ENCODE measurements at regions not wholly inside any gene's neighbourhood (a gene's known extent, or its start where the extent isn't known, plus 50 kb on each side); places are given as distances from the start of the nearest gene placed in this dataset.

DNA sequence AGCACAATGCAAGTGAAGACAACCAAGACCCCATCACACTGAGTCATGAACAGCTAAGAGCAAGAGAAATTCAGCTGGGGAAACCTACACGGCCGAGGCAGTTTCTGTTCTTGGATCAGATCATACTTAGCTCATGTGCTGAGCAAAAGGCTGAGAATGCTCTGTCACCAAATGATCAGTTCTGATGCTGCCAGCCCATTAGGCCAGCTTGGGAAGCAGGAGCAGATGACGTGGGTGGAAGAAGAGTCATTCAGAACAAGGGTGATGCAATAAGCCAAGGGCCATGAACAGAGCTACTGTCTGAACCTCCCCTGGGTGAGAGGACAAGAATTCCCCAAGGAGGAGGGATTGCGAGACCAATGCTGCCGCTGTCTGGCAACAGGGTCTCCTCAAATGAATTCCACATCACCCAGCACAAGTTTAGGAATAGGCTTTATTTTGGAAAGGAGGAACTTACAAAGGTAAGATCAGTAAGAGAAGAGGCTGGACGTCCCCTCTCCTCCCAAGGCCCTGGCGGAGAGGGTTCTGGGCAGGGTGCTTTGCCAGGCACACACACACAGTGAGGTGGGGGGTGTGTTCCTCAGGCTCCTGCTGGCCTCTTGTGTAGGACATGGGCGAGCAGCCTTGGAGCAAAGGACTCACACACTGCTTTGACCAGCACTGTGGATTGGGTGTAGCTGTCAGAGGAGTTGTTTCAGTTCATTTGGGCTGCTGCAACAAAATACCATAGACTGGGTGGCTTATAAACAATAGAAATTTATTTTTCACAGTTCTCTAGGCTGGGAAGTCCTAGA lies 65.6 kb upstream of the CTXND1 start:
- Histone ChIP-seq H3K9me3 (ENCODE audit: control insufficient read depth, insufficient read depth, low read length) (no peaks in the 10 kb centered on the region), H3K4me3 (ENCODE audit: low read depth, low read length) (no peak overlapping the region), H3K27ac (ENCODE audit: low read depth, low read length) (peak overlapping the region; percentile 42), H3K27me3 (ENCODE audit: control insufficient read depth, insufficient read depth, low read length) (no peaks in the 10 kb centered on the region)
- TF ChIP-seq, protein P1, sequence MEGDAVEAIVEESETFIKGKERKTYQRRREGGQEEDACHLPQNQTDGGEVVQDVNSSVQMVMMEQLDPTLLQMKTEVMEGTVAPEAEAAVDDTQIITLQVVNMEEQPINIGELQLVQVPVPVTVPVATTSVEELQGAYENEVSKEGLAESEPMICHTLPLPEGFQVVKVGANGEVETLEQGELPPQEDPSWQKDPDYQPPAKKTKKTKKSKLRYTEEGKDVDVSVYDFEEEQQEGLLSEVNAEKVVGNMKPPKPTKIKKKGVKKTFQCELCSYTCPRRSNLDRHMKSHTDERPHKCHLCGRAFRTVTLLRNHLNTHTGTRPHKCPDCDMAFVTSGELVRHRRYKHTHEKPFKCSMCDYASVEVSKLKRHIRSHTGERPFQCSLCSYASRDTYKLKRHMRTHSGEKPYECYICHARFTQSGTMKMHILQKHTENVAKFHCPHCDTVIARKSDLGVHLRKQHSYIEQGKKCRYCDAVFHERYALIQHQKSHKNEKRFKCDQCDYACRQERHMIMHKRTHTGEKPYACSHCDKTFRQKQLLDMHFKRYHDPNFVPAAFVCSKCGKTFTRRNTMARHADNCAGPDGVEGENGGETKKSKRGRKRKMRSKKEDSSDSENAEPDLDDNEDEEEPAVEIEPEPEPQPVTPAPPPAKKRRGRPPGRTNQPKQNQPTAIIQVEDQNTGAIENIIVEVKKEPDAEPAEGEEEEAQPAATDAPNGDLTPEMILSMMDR (IDR thresholded peaks at IDR 0.05; ENCODE audit: low read depth, low read length), result no peak
- DNase-seq (ENCODE audit: low read depth, low spot score), result peak; percentile 79
- POLR2A ChIA-PET, result interaction anchor here (0.9 kb wide), 1 partner anchor 1007 kb away, joined by 3 read pairs; the partner anchor contains the start of gene TMED3
- CTCF ChIA-PET, result interaction anchor here (1.3 kb wide), 1 partner anchor 8 kb away, joined by 5 read pairs; no protein-coding TSS in a partner anchor

DNA sequence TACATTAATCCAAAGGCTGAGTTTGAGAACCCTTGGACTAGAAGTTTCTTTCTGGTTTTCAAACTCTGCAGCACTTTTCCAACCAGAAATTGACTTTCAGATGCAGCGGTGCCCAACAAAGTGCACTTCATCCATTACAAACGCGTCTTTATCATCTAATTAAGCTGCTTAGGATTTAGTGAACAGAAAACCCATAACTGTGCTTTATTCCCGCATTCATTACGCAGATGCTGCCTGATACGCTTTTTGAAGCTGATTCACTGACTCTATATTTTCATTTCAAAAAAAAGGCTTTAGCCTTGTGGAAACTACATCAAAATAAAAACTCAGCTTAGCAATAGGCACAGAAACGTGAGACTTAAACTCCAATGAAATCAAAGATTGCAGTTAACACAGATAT lies 69.8 kb upstream of the CTXND1 start:
- Histone ChIP-seq H3K27ac (ENCODE audit: low read depth, low read length) (no peak overlapping the region), H3K4me3 (ENCODE audit: low read depth, low read length) (no peak overlapping the region), H3K9me3 (ENCODE audit: control insufficient read depth, insufficient read depth, low read length) (no peaks in the 10 kb centered on the region), H3K27me3 (ENCODE audit: control insufficient read depth, insufficient read depth, low read length) (no peaks in the 10 kb centered on the region)
- ChIA-PET CTCF (no interaction called here), POLR2A (no interaction called here)
- TF ChIP-seq, protein P1 (IDR thresholded peaks at IDR 0.05; ENCODE audit: low read depth, low read length), result no peak
- no peak for DNase-seq (ENCODE audit: low read depth, low spot score)

DNA sequence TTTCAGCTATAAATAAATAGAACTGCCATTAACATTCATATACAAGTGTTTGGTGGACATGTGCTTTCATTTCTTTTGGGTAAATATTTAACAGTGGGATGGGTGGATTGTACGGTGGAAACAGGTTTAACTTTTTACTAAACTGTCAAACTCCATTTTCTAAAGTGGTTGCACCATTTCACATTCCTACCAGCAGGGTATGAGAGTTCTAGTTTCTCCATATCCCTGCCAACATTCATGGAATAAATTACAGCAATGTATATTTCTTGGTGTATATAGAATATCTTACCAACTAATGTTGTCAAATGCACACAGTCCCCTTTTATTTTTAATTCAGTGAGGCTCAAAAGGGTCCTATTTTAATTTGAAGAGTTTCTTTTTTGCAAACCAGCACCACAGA lies 71.3 kb upstream of the CTXND1 start:
- Histone ChIP-seq H3K27ac (ENCODE audit: low read depth, low read length) (no peak overlapping the region), H3K27me3 (ENCODE audit: control insufficient read depth, insufficient read depth, low read length) (no peaks in the 10 kb centered on the region), H3K9me3 (ENCODE audit: control insufficient read depth, insufficient read depth, low read length) (no peaks in the 10 kb centered on the region; the same call in 1 of the 2 replicates), H3K4me3 (ENCODE audit: low read depth, low read length) (no peak overlapping the region)
- ChIA-PET CTCF (interaction anchor here (0.9 to 1.1 kb wide), 2 partner anchors 14 to 245 kb away, joined by 3 read pairs; no protein-coding TSS in a partner anchor), POLR2A (no interaction called here)
- TF ChIP-seq, protein P1 (IDR thresholded peaks at IDR 0.05; ENCODE audit: low read depth, low read length), result peak; percentile 38
- DNase-seq (ENCODE audit: low read depth, low spot score), result no peak

DNA sequence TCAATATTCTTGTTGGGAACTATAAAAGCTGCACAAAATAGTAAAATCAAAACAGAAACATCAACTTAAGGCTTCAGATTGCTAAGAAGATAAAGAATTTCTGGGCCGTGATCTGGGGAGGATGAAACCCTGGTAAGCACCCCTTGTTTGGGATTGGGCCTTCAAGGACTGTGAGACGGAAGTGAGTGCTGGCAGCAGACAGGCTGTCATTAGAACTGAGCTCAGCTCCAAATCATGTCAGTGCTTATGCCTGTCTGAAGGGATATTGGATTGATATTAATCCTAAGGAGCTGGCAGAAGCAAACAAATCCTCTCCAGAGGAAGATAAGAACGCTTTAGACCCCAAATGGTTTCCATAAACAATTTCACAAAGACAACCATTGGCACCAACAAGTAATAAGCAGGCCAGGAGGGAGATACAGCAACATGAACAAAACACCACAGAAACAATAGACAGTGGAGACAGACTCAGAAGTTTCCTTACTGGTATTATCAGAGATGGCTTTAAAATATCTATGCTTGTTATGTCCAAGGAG lies 72.6 kb upstream of the CTXND1 start:
- DNase-seq (ENCODE audit: low read depth, low spot score), result no peak
- H3K4me3 ChIP-seq (ENCODE audit: low read depth, low read length), result no peak overlapping the region
- CTCF ChIA-PET, result no interaction called here

More for the DNA sequence above, 72.6 kb upstream of the CTXND1 start:
- H3K27me3 ChIP-seq (ENCODE audit: control insufficient read depth, insufficient read depth, low read length), result no peaks in the 10 kb centered on the region
- TF ChIP-seq, protein P1 (IDR thresholded peaks at IDR 0.05; ENCODE audit: low read depth, low read length), result no peak
- no peak overlapping the region for H3K27ac ChIP-seq (ENCODE audit: low read depth, low read length)
- POLR2A ChIA-PET, result no interaction called here
- H3K9me3 ChIP-seq (ENCODE audit: control insufficient read depth, insufficient read depth, low read length), result no peaks in the 10 kb centered on the region; the same call in 1 of the 2 replicates

Data from AG04450 (cell line).